ENCODE measurements at regions not wholly inside any gene's neighbourhood (a gene's known extent, or its start where the extent isn't known, plus 50 kb on each side); places are given as distances from the start of the nearest gene placed in this dataset.

GRCh38 chr2:111219285-111219684, 98.6 kb downstream of the BCL2L11 start:
- FAIRE-seq = no peak

DNA sequence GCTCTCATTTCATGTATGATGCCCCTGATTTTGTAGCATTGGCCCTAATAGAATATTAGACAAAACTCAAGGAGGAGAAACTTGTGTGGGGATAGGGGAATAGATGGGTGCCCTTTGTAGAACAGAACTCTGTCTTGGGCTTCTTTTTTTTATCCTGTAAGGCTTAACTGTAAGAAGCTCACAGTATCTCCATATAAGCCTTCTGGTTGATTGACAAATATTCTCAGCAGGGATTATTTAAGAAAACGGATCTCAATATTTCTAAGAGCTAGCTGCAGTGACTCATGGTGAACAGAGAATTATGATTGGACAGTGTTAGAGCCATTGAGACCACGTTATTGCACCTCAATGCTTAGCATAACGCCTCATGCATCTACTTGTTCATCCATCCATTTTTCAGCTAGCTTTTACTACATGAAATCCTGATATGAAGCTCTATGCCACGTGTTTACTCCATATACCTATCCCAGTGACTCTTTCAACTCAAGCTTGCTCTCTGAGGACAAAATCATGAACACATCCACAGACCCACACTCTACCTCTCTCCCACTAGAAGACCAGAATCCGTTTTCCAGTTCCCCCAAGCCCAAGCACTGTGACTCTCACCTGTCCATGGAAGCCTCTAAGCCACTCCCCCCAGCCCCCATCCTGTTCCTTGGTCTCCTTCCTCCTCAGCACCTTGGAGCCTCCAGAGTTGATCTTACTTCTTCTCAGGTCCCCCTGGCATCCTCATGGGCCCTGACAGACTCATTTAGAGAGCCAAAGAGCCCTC, 99.2 kb downstream of the BCL2L11 start:
- FAIRE-seq = no peak

GRCh38 chr2:111220962-111221361, 100.2 kb downstream of the BCL2L11 start:
- FAIRE-seq = no peak

- no peak for FAIRE-seq
These were observed 101.0 kb downstream of the BCL2L11 start for GRCh38 chr2:111221701-111222100.

GRCh38 chr2:111222204-111222866, 101.6 kb downstream of the BCL2L11 start:
- FAIRE-seq = no peak

GRCh38 chr2:111225856-111226255, 105.1 kb downstream of the BCL2L11 start:
- no peak for FAIRE-seq

- FAIRE-seq = no peak
These were observed 106.4 kb downstream of the BCL2L11 start for GRCh38 chr2:111226876-111227700.

DNA sequence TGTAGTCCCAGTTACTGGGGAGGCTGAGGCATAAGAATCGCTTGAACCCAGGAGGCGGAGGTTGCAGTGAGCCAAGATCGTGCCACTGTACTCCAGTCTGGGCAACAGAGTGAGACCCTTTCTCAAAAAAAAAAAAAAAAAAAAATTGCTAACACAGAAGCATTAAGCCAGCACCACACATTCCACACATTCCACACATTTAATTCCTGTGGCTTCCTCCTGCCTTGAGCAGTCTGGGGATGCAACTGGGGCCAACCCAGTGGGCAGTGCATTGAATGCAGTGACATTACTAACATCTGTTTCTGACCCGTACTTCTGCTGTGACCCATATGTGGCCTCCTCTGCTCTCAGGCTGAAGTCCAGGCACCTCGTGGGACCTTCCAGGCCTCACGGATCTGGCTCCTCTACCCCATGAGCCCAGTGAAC, 107.0 kb downstream of the BCL2L11 start:
- no peak for FAIRE-seq

DNA sequence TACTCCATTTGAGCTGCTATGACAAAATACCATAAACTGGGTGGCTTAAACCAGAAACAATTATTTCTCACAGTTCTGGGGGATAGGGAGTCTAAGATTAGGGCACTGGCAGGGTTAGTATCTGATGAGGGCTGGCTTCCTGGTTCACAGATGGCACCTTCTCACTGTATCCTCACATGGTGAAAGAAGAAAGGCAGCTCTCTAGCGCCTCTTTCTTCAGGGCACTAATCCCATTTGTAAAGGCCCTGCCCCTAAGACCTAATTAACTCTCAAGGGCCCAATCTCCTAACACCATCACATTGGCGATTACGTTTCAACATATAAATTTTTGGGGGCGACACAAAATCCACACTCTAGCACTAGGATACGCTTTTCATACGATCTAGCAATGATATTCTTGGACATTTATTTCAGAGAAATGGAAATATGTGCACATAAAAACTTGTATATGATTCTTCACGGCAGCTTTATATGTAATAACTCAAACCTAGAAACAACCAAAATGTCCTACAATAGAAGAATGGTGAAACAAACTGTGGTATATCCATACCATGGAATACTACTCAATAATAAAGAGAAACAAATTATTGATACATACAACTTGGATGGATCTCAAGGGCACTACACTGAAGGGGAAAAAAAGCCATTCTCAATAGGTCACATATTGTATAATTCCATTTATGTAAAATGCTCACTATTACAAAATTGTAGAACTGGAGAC, 111.0 kb downstream of the BCL2L11 start:
- no peak for FAIRE-seq

GRCh38 chr2:111235192-111236015, 114.7 kb downstream of the BCL2L11 start:
- FAIRE-seq = no peak

GRCh38 chr2:111236025-111236424, 115.3 kb downstream of the BCL2L11 start:
- no peak for FAIRE-seq

DNA sequence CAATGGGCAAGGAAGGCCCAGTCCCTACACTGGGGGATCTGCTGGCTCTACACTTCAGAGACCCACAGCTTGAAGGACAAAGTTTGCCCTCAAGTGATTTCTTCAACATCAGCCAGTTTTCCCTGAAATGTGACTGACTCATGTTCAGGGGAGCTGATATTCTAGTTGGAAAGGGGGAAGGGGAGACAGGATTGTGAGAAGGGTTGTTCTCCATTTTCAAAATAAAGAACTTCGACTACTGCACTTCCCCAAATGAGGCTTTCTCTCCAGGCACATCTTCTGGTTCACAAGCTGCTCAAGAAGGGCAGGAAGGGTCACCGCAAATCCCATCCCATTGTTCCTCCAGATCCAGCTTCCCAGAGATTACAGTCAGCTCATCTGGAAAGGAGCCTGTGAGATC, 117.6 kb downstream of the BCL2L11 start:
- FAIRE-seq = no peak

DNA sequence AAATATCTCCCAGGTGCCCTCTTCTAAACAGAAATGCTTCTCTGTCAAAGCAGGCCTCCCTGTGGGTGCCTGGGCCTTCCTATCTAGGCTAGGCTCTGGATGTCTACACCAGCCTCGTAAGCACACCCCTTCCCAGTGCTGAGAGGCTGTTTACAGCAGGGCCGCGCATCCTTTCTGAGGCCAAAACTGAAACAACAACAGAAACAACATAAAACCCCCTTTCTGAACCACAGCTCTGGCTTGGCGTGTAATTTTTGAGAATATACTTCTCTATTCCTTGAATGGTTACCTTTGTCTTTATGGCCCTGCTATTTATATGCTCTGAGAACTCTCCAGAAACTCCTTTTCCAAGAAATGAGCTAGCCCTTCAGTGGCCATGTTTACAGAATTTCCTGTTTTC, 118.4 kb downstream of the BCL2L11 start:
- no peak for FAIRE-seq

- FAIRE-seq = no peak
These were observed 119.0 kb downstream of the BCL2L11 start for GRCh38 chr2:111239581-111240249.

- no peak for FAIRE-seq
These were observed 122.6 kb downstream of the BCL2L11 start for GRCh38 chr2:111243295-111243694.

- no peak for FAIRE-seq
These were observed 124.2 kb downstream of the BCL2L11 start for GRCh38 chr2:111244864-111245263.

DNA sequence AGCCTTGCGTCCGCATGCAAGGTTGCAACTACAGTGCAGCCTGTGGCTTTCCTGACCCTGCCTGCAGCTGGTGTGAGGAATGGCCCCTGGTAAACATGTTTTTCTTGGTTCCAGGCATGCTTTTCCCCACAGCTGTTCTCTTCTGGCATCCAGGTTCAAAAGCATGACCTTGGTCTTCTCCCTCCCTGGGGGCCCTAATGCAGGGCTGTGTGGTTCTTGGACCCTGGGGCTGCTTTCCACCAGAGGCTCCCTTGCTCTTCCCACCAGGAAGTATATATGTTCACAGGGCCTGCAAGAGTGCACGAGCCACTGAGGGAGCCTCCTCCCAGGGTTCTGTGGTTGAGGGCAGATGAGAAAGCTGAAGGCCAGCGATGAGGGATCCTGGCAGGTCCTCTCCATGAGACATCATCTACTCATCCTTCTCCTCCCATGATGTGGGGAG, 125.9 kb downstream of the BCL2L11 start:
- no peak for FAIRE-seq

GRCh38 chr2:111247491-111247890, 126.8 kb downstream of the BCL2L11 start:
- FAIRE-seq = no peak

- FAIRE-seq = no peak
These were observed 129.1 kb downstream of the BCL2L11 start for GRCh38 chr2:111249806-111250205.

GRCh38 chr2:111250448-111251030, 129.8 kb downstream of the BCL2L11 start:
- no peak for FAIRE-seq

DNA sequence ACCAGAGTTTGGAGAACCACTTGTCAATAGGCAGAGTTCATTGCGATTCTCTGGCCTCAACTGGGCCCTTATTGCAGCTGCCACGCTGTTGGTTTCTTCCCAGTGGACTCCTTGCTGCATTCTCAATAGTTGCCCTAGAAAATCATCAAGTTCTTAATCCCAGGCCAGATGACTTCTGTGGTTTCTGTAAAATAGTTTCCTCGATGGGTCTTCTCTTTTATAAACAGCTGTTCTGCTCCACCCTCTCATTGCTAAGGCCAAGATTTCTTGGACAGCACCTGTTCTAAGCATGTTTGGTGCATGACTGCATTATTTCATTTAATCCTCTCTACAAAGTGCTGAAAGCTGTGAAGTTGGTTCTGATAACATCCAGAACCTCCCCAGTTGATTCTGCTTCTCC, 131.0 kb downstream of the BCL2L11 start:
- FAIRE-seq = no peak
